NCI-H345 (cell line): ENCODE measurements at regions not wholly inside any gene's neighbourhood (a gene's known extent, or its start where the extent isn't known, plus 50 kb on each side); places are given as distances from the start of the nearest gene placed in this dataset.
"Not testable (repeated sequence)": the region's sequence is repeated elsewhere in the genome, so short reads cannot be mapped to it uniquely, and the experiment has no call there.

ENCODE experiments used
- DNase-seq: peaks from one replicate; lab custom pipeline; 2025; lab: John Stamatoyannopoulos, UW

DNA sequence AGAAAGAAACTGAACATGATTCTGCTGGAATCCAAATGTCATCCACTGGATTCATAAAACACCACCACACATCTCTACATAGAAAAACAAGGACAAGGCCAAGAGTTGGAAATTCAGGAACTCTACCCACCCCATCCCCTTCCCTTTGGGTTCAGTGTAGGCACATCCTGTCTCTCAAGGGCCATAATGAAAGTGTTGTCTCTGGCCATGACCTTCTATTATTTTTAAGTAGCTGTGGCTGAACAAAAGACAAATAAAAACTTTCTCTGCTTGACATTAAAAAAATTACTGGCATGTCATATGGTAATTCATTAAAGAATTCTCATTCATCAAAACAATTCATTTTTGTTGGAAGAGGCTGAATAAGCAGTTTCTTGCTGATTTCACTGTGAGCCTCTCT, 54.9 kb upstream of the ZBTB18 start:
- DNase-seq: no peak

DNA sequence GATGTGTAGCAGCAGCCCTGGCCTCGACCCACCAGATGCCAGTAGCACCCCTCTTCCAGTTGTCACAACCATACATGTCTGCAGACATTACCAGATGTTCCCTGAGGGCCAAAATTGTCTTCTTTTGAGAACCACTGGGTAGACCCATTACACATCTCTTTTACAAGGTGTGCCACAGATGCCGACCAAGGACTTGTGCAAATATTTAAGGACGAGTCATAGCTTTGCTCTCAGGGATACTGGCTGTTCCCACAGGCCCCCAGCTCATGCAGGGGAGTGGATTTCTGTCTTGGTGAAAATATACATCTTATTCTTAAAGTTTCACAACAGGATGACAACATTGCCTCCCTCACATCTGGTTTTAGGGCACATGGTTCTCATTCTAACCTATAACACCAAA, 59.4 kb upstream of the ZBTB18 start:
- DNase-seq: no peak

DNA sequence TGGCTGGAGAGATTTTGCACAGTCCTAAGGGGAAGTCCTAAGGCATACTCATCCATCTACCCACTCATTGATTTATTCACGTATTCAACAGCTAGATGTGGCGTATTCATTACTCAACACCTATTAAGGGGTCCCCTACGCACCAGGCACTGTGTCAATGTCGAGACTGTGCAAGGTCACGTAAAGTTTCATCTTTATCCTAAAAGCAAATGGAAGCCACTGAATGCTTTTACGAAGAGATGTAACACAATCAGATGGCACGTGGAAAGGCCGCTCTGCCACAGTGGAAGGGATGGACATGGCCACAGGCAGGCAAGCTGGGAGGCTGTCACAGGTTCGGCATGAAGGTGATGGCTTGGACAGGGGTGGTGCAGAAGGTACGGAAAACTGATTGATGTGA, 66.3 kb upstream of the ZBTB18 start:
- DNase-seq: no peak

DNA sequence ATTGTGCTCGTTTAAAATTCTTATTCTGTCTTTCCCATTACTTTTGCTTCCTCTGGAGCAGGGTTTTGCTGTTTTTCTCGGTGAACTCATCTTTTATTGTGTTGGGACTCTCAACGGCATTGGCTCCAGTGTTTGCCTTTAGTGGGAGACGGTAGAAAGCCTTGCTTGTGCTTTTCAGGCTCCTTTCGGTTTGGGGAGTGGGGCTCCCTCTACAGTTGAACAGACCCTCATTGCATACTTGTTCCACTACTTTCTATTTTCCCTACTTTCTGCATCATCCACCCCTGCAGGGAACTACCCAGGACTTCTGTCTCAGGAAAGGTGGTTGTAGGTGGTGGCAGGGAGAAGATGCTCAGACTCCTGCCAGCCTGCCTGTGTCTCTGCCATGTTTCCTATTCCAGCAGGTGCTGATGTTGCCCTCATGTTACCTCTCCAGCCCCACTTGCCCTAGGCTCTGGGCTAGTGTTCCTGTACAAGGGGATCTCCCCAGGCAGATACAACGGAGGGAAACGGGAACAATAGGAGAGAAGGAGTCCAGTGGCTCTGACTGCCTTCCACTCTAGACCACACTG, 68.5 kb upstream of the ZBTB18 start:
- no peak for DNase-seq

DNA sequence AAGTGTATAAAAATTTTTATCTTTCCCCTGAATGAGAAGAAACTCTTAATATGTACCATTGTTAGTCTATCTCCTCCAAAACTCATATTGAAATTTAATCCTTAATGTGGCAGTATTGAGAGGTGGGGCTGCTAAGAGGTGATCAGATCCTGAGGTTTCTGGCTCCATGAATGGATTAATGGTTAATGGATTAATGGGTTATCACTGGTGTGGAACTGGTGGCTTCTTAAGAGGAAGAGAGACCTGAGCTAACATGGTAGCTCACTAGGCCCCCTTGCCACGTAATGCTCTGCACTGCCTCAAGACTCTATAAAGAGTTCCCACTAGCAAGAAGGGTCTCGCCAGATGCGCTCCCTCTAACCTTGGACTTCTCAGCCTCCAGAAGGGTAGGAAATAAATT, 70.6 kb upstream of the ZBTB18 start:
- no peak for DNase-seq

DNA sequence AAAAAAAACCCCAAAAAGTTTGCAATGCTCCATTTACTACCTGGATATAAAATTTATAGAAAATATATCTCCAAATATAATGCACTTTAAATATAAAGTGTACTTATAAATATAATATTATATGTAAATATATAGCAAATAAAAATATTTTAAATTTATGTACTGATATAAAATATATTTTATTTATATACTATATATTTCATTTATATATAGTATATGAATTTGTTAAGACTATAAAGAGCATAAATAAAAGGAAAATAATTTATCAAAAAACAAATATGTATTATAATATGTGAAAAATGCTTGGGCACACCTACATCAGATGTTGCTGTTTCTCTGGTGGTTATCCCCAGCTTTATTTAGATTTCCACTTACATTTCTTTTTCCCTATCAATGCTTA, 71.0 kb upstream of the ZBTB18 start:
- no peak for DNase-seq

DNA sequence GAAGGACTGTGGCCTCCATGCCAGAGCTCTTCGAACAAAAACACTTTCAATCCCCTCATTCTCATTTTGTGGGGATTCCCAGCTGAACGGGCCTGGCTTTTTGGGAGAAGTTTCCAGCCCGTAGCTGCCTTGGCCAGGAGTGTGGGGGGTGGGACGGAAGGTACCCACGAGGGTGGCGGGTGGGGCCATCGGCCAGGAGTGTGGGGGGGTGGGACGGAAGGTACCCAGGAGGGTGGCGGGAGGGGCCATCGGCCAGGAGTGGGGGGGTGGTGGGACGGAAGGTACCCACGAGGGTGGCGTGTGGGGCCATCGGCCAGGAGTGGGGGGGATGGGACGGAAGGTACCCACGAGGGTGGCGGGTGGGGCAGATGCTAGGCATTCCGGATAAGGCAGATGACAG, 71.7 kb upstream of the ZBTB18 start:
- no peak for DNase-seq

DNA sequence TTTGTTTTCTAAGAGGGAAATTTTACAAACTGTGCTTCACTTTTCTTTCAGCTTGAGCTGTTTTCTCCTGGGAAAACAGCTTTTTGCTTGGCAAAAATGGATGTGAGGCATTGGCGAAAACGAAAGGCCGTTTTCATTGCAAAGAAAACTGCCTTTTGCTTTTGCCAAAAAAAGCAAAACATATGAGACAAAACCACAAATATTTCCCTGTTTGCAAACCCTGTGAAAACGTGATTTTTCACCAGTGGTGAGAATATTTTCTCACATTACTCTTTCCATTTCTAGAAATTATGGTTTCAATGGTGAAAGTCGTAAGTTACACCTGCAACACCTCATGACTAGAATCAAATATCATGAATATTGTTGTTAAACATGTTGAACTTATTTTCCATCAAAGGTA, 74.0 kb upstream of the ZBTB18 start:
- DNase-seq: no peak

DNA sequence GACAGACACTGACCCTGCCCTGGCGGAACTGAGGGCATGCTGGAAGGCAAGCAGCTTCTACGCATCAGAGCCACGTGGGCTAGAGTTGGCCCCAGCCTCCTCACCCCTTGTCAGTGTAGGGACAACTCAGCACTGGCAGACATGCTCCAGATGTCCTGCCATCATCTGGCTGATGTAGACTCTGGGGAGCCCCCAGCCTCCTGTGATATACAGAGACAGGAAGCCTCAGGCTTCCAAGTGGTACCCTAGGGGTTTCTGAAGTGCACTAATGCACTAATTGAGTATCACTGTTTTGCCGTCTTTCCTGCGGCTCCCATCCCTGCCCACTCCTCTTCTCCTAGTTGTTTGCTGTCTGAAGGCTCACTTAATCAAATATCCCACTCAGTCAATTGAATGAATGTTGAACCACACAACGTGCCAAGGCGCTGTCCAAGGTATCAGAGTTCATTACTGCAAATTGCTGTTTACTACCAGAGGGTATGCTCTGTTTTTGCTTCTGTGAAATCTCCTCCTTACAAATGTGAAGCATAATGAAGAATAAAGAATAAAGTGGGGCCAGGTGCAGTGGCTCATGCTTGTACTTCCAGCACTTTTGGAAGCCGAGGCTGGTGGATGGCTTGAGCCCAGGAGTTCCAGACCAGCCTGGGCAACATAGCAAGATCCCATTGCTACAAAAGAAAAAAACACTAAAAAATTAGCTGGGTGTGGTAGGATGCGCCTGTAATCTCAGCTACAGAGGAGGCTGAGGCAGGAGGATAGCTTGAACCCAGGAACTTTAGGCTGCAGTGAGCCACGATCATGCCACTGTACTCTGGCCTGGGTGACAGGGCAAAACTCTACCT, 76.4 kb upstream of the ZBTB18 start:
- DNase-seq: no peak

DNA sequence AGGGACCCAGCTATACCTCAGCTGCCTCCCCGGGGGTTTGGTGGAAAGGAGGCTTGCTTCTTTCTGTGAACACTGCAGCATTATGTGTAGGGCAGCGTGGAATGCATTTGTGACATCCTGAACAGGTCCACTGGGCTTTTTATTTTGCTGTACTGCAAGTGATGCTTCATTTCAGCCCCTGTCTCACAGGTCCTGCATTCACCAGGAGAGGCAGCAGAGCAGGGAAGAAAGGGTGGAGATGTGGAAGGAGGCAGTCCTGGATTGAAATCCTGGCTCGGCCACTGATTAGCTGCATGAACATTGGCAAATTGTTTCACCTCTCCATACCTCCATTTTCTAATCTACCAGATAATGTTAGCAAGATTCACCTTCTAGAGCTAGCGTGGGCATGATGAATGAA, 77.9 kb upstream of the ZBTB18 start:
- DNase-seq: no peak

DNA sequence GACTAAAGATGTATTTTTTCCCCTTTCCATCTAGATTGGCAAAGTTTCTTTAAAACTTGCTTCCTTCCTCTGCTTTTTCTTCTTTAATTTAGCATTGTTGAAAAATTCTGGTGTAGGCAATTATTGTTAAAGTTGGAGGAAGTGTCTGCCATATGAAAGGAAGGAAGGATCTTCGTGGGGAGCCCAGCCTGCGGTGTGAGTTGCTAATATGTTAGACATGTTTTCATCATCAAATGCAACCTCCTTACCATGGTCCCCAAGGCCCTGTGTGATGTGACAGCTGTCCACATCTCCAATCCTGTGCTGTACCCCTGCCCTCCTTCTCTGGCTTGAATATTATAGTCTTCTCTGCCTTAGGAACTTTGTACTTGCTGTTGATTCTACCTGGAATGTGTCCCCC, 81.0 kb upstream of the ZBTB18 start:
- DNase-seq: no peak

DNA sequence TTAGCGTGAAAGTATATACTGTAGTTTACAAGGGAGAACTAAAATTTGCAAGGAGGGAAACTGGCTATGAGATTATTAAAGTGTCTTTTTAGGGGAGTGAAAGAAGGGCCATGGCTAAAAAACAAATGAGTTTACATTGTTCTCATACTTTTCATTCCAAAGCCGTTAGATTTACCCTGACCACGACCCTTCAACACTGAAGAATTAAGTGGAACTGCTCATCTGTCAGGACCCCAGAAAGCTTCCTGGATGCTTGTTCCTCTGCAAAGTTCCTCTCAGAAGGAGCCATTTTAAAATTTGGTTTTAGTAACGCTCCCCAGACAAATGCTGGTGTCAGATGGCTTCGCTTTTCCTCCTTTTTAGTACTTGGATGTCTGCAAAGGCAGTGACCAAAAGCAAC, 82.7 kb upstream of the ZBTB18 start:
- no peak for DNase-seq

DNA sequence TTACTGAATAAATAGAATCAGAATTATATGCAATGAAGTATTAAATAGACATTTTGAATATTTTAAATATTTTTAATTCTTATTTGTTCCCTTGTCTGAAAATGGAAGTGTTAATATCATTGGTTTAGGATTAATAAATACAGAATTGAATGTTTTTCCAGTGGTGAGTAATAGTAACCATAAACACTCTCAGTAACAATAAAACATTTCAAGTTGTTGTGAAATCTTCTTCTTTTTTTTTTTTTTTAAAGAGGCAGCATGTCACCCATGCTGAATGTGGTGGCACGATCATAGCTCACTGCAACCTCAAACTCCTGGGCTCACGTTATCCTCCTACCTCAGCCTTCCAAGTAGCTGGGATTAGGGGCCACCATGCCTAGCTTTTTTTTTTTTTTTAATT, 86.2 kb upstream of the ZBTB18 start:
- DNase-seq: no peak

DNA sequence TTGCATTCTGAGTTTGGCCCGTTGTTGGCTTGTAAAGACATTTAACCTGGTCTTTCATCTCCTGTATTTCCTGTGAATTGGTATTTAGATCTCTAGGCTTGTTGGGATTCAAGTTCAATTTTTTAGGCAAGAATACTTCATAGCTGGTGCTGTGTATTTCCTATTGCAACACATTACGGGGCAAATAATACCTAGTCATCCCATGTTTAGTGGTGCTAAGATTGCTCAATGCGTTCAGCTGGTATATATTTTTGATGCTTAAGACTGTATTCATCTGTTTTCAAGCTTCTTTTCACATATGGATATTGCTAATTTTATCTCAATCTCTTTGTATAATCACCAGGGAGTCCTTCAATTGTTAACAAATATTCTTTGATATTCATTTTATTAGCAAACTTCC, 87.5 kb upstream of the ZBTB18 start:
- DNase-seq: no peak

DNA sequence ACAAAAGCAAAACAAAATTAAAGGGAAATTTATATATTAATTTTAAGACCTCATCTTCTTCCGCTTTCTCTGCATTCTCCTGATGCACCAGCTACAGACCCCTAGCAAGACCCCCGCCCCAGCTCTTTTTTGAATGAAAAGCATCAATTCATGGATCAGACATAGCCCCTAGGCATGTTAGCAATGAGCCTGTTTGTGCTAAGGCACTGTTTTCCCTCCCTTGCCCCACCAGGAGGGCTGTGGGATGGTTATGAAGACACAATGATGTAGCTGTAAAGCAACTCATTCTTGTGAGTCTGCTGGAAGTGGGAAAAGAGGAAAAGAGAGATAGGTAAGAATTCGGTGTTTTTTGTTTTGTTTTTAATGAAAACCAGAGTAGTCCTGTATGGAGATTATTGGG, 88.5 kb upstream of the ZBTB18 start:
- DNase-seq: no peak

DNA sequence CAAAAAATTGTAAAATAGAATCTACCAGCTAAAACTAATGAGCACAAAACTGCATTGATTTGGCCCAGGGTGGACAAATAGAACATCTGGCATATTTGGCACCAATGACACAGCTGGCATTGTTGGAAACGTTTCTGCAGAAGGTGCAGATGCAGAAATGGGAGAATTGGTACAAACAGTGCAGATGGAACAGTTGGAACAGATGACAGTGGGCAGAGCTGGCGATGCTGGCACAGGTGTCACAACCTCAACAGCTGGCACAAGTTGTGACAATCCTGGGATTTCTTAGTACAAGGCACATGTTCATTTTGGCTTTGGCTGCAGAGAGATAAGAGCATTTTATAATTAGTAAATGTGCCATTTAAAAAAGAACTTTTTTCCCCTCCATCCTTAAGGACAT, 91.1 kb upstream of the ZBTB18 start:
- DNase-seq: no peak

DNA sequence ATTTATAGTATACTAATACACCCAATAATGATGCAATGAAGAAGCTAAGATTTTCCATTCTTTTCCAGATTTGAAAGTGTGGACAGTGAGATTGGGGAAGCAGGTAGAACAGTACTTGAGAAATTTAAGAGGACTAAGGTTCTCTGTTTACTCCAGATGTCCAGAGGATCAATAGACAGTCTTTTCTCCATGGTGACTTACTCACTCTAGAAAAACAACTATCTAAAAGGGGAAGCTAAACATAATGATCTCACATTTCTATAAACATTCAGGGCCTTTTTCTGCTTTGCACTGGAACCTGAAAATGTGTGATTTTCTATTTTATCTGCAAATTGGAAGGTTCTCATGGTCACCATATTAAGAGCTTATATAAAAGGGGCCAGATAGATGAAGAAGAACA, 93.9 kb upstream of the ZBTB18 start:
- DNase-seq: no peak

DNA sequence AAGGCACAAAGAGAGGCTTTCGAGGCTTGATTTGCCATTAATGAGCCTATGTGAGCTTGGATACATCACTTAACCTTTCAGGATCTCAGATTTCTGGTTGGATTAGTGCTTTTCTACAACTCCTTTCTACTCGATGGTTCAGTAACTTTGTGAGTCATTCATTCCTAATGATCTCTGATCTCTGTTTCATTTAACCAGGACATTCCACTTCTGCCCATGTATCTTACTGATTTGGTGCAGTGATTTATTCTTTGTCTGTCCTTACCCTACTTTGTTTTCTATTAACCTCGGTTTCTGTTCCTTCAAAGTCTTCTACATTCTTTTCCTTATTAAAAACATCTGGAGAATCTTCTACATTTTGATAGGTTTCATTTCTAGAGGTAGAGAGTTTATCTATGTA, 94.6 kb upstream of the ZBTB18 start:
- DNase-seq: no peak

DNA sequence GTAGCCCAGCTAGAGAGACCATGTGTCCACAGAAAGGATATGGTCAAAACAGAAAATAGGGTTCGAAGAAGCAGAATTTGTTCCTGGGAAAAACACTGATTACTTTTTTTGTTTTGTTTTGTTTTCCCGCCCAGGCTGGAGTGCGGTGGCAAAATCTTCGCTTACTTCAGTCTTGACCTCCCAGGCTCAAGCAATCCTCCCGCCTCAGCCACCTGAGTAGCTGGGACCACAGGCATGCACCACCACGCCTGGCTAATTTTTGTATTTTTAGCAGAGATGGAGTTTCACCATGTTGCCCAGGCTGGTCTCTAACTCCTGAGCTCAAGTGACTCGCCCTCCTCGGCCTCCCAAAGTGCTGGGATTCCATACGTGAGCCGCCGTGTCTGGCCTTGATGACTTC, 99.9 kb upstream of the ZBTB18 start:
- not testable (repeated sequence) for DNase-seq

DNA sequence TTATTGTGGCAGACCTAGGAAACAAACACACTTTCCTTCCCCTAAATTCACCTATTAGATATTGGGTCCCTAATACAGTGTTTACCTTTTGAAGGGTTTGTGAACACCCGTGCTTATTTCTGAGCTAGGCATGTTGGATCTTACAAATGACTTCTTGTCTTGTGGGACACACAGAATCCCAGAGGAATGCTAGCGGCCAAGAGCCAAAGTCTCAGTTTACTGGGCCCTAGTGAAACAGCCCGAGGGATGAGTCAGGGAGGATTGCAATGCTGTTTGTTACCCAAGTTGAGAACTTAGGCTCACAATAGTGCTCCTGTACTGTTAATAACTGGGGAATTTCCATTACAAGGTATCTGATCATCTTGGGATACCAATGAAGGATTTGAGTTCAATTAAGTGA, 100.1 kb upstream of the AKT3 start:
- DNase-seq: no peak

DNA sequence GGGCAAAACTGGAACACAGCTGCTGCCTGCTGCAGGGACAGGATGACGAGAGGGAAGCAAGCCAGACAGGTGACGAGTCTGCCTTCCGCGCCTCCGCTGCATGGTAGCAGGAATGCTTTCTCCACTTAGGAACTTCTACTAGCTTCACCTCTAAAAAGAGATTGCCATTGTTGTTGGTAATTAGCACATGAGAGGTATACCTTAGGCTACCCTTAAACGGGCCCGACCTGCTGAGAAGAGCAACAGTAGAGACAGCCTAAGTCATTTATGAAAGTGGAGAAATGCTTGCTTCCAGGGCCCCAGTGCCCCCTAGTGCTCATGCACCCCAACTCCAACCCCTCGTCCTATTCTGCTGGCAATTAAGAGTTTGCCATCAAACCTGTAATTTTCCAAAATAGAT, 96.9 kb upstream of the AKT3 start:
- DNase-seq: no peak

DNA sequence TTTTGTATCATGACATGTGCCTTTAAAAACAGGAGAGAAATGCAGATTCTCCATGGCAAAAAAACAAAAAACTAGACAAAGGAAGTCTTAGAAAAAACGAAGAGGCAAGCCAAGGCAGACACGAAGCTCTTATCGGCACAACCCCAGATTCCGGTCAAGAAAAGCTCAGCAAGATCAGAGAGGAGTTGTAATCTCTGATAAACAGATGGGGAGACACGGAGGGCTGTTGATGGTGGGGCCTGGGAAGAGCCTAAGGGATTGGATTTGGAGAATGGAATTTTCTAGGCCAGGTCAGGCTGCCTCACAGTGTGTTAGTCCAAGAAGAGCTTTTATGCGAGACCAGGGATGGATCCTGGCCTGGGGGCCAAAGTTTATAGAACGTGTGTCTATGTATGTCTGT, 96.2 kb upstream of the AKT3 start:
- DNase-seq: no peak

DNA sequence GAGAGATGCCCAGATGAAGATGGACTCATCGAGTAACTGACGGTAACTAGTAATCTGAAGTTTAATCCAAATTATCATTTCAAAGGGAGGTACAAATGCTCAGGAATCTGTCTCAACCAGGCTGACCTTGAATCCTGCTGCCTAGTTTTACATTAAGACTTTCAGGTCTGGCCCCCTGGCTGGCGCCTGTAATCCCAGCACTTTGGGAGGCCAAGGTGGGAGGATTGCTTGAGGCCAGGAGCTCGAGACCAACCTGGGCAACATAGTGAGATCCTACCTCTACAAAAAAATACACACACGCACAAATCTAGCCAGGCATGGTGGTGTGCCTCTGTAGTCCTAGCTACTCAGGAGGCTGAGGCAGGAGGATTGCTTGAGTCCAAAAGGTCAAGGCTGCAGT, 95.7 kb upstream of the AKT3 start:
- DNase-seq: no peak
